ENCODE measurements at regions not wholly inside any gene's neighbourhood (a gene's known extent, or its start where the extent isn't known, plus 50 kb on each side); places are given as distances from the start of the nearest gene placed in this dataset.

- TF ChIP-seq CTCF (IDR thresholded peaks at IDR 0.05; ENCODE audit: poor library complexity) (no peak), EZH2 (IDR thresholded peaks at IDR 0.05; ENCODE audit: borderline replicate concordance) (no peak), EZH2phosphoT487 (IDR thresholded peaks at IDR 0.05; ENCODE audit: low read depth, severe bottlenecking, unreplicated experiment) (no peak)
Observed at GRCh38 chr16:59405802-59406201, 671.7 kb upstream of the GOT2 start.

All from hepatocyte (in vitro differentiated cells).